ENCODE measurements at regions not wholly inside any gene's neighbourhood (a gene's known extent, or its start where the extent isn't known, plus 50 kb on each side); places are given as distances from the start of the nearest gene placed in this dataset.
"Not testable (repeated sequence)": the region's sequence is repeated elsewhere in the genome, so short reads cannot be mapped to it uniquely, and the experiment has no call there.

GRCh38 chr1:67500413-67500959, 70.3 kb upstream of the SERBP1 start:
- TF ChIP-seq POLR2A (IDR thresholded peaks at IDR 0.05) (no peak), CTCF (IDR thresholded peaks at IDR 0.05) (peak; percentile 98 to 99 (median 98))
- peak; percentile 88 to 91 (median 89) for DNase-seq
- peak; percentile 98 to 100 (median 98) for ATAC-seq

GRCh38 chr1:67503974-67504373, 73.8 kb upstream of the SERBP1 start:
- Histone ChIP-seq H3K9me3 (no peaks in the 10 kb centered on the region), H3K4me3 (no peak overlapping the region), H3K36me3 (no peaks in the 10 kb centered on the region), H3K4me1 (peaks cover 0 to 3% (median 0%) of the 10 kb centered on the region in 4 donors), H3K27ac (no peak overlapping the region), H3K27me3 (no peaks in the 10 kb centered on the region)
- intact Hi-C loops (cut with DNase I): no loop called here
- WGBS (ENCODE audit: insufficient coverage, low coverage, low lambda C conversion rate, missing lambda C conversion rate): 67% methylated on average over 2 of the region's 2 CpGs
- ATAC-seq: no peak
- DNase-seq: no peak
- no peak for TF ChIP-seq CTCF (IDR thresholded peaks at IDR 0.05)
- no peak for TF ChIP-seq POLR2A (IDR thresholded peaks at IDR 0.05)

More at GRCh38 chr1:67500413-67500959, 70.3 kb upstream of the SERBP1 start:
- Histone ChIP-seq H3K4me3 (no peak overlapping the region), H3K27ac (peak overlapping the region in 1 of 3 donors; percentile 50), H3K9me3 (no peaks in the 10 kb centered on the region), H3K27me3 (no peaks in the 10 kb centered on the region), H3K36me3 (no peaks in the 10 kb centered on the region), H3K4me1 (peaks cover 0 to 3% (median 0%) of the 10 kb centered on the region in 4 donors)
- intact Hi-C loops (cut with DNase I): no loop called here
- 0% methylated on average over 15 of the region's 18 CpGs for WGBS (ENCODE audit: insufficient coverage, low coverage, low lambda C conversion rate, missing lambda C conversion rate)

GRCh38 chr1:67513392-67514294, 83.4 kb upstream of the SERBP1 start:
- peak overlapping the region; percentile 61 to 95 (median 83) for H3K27ac ChIP-seq
- intact Hi-C loops (cut with DNase I): not testable (repeated sequence)

GRCh38 chr1:67514300-67514699, 84.1 kb upstream of the SERBP1 start:
- no peak overlapping the region for H3K4me3 ChIP-seq
- TF ChIP-seq CTCF (IDR thresholded peaks at IDR 0.05) (no peak), POLR2A (IDR thresholded peaks at IDR 0.05) (no peak)
- H3K9me3 ChIP-seq: no peaks in the 10 kb centered on the region
- 29% methylated on average over 4 of the region's 4 CpGs for WGBS (ENCODE audit: insufficient coverage, low coverage, low lambda C conversion rate, missing lambda C conversion rate)
- no peaks in the 10 kb centered on the region for H3K27me3 ChIP-seq
- no peaks in the 10 kb centered on the region for H3K36me3 ChIP-seq
- ATAC-seq: peak; percentile 82 to 89 (median 84)
- intact Hi-C loops (cut with DNase I): no loop called here
- H3K27ac ChIP-seq: peak overlapping the region; percentile 61 to 95 (median 83)
- DNase-seq: no peak
- peaks cover 0 to 29% (median 6%) of the 10 kb centered on the region in 4 donors for H3K4me1 ChIP-seq

More at GRCh38 chr1:67513392-67514294, 83.4 kb upstream of the SERBP1 start:
- DNase-seq: peak in 2 of 3 donors; percentile 40 to 56
- H3K4me1 ChIP-seq: peaks cover 0 to 29% (median 6%) of the 10 kb centered on the region in 4 donors
- WGBS (ENCODE audit: insufficient coverage, low coverage, low lambda C conversion rate, missing lambda C conversion rate): 60% methylated on average over 8 of the region's 11 CpGs
- H3K9me3 ChIP-seq, H3K4me3 ChIP-seq, H3K27me3 ChIP-seq, H3K36me3 ChIP-seq: not testable (repeated sequence)
- peak; percentile 45 to 64 (median 53) for ATAC-seq

GRCh38 chr1:67514786-67515185, 84.6 kb upstream of the SERBP1 start:
- DNase-seq (no peak), ATAC-seq (peak; percentile 29 to 71 (median 46))
- WGBS (ENCODE audit: insufficient coverage, low coverage, low lambda C conversion rate, missing lambda C conversion rate): 31% methylated on average over 2 of the region's 2 CpGs
- H3K27ac ChIP-seq: peak overlapping the region; percentile 61 to 95 (median 83)
- no peak overlapping the region for H3K4me3 ChIP-seq
- intact Hi-C loops (cut with DNase I): no loop called here
- H3K9me3 ChIP-seq: no peaks in the 10 kb centered on the region
- no peaks in the 10 kb centered on the region for H3K27me3 ChIP-seq
- peaks cover 0 to 29% (median 6%) of the 10 kb centered on the region in 4 donors for H3K4me1 ChIP-seq
- TF ChIP-seq POLR2A (IDR thresholded peaks at IDR 0.05): no peak
- no peak for TF ChIP-seq CTCF (IDR thresholded peaks at IDR 0.05)
- H3K36me3 ChIP-seq: no peaks in the 10 kb centered on the region
